Ishikawa (cell line): ENCODE measurements at regions not wholly inside any gene's neighbourhood (a gene's known extent, or its start where the extent isn't known, plus 50 kb on each side); places are given as distances from the start of the nearest gene placed in this dataset.

Experiments used
- CEBPB ChIP-seq: IDR thresholded peaks from 2 replicates; pipeline ENCODE4 v1.6.1; 2012
- CREB1 ChIP-seq: IDR thresholded peaks from 2 replicates; pipeline ENCODE4 v1.6.1; 2012; ENCODE audit warnings: low read depth
- EGR1 ChIP-seq: IDR thresholded peaks from 2 replicates; pipeline ENCODE4 v1.6.1; 2012
- EP300 ChIP-seq: IDR thresholded peaks from 2 replicates; pipeline ENCODE4 v1.6.1; 2012; ENCODE audit warnings: borderline replicate concordance
- MAX ChIP-seq: IDR thresholded peaks from 2 replicates; pipeline ENCODE4 v1.6.1; 2012
- NFIC ChIP-seq: IDR thresholded peaks from 2 replicates; pipeline ENCODE4 v1.6.1; 2012
- RAD21 ChIP-seq: IDR thresholded peaks from 2 replicates; pipeline ENCODE4 v1.6.1; 2012; ENCODE audit warnings: low read depth
- REST ChIP-seq: IDR thresholded peaks from 2 replicates; pipeline ENCODE4 v1.6.1; 2012; ENCODE audit warnings: low read depth, mild to moderate bottlenecking
- TAF1 ChIP-seq: IDR thresholded peaks from 2 replicates; pipeline ENCODE4 v1.6.1; 2012; ENCODE audit warnings: low read depth, mild to moderate bottlenecking
- TCF12 ChIP-seq: IDR thresholded peaks from 2 replicates; pipeline ENCODE4 v1.6.1; 2012; ENCODE audit warnings: low read depth
- TEAD4 ChIP-seq: IDR thresholded peaks from 2 replicates; pipeline ENCODE4 v1.6.1; 2012
- USF1 ChIP-seq: IDR thresholded peaks from 2 replicates; pipeline ENCODE4 v1.6.1; 2012
- YY1 ChIP-seq: IDR thresholded peaks from 2 replicates; pipeline ENCODE4 v1.6.1; 2012; ENCODE audit warnings: low read depth
- ZBTB7A ChIP-seq: IDR thresholded peaks from 2 replicates; pipeline ENCODE4 v1.6.1; 2012; ENCODE audit warnings: low read depth

- TF ChIP-seq TEAD4 (no peak), RAD21 (no peak), EP300 (no peak), REST (no peak), CEBPB (no peak), TCF12 (no peak), TAF1 (no peak), MAX (no peak), CREB1 (no peak), EGR1 (no peak), ZBTB7A (no peak), YY1 (no peak), USF1 (no peak), NFIC (no peak)
Measured at GRCh38 chr6:141167945-141168344, 964.8 kb upstream of the GJE1 start.
